NCI-H1436 treated with DMSO at 0.1 percent for 48 hours (cell line): ENCODE measurements at regions not wholly inside any gene's neighbourhood (a gene's known extent, or its start where the extent isn't known, plus 50 kb on each side); places are given as distances from the start of the nearest gene placed in this dataset.

Source experiments
- DNase-seq: peaks from one replicate; lab custom pipeline; 2025; lab: John Stamatoyannopoulos, UW

DNA sequence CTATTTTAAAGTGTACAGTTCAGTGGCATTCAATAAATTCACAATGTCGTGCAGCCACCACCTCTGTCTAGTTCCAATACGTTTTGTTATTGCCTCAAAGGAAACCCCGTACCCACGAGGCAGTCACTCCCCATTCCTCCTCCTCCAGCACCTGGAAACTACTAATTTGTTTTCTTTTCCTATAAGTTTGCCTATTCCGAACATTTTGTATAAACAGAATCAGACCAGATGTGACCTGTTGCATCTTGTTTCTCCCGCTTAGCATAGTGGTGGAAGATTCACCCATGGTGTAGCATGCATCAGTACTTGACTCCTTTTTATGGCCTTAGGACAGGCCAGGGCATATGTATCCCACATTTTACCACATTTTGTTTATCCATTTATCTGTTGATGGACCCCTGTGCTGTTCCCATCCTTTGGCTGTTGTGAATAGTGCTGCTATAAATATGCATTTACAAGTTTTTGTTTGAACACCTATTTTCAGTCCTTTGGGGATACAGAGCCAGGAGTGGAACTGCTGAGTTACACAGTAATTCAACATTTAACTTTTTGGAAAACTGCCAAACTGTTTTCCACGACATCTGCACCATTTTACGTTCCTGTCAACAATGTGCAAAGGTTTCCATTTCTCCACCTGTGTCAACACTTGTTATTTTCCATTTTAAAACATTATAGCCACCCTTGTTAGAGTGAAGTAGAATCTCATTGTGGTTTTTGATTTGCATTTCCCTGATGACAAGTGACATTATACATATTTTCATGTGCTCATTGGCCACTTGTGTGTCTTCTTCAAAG is 57.8 kb upstream of the STX18 start:
- DNase-seq, result peak; percentile 64

DNA sequence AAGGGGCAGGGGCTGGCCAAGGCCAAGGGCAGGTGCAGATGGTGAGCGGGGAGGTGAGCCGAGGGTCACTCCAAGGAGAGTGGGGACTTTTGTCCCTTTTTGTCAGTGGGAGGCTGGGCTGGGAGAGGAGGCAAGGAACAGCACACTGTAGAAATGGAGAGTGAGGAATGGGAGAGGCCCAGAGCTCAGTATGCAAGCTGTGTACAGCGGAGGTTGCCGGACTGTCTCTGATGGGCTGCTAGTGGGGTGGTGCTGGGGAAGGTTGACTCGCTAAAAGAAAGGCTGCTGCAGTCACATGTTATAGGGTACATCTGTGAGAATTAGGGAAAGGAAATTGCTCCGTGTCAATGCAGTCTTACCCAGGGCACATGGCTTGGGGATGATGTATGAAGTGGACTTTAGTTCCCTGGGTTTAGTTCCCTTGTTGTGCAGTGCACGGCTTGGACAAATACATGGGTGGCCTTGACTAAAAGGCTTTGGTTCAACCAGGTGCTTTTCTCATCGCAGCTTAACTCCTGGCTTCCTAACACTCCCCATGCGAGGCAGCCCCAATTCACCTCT is 57.1 kb upstream of the STX18 start:
- DNase-seq, result no peak

DNA sequence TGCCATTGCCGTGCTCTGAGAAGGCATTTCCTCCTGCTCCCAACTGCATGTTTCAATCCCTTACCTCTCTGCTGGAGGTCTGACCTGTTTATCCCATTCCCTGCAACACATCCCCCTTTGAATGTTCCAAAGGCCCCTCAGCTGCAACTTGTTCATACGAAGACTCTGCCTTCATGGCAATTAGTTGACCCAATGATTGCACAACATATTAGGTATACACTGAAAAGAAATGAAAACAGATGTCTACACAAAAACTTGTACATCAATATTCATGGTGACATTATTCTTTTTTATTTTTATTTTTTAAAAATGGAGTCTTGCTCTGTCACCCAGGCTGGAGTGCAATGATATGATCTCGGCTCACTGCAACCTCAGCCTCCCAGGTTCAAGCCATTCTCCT is 54.9 kb upstream of the STX18 start:
- no peak for DNase-seq

DNA sequence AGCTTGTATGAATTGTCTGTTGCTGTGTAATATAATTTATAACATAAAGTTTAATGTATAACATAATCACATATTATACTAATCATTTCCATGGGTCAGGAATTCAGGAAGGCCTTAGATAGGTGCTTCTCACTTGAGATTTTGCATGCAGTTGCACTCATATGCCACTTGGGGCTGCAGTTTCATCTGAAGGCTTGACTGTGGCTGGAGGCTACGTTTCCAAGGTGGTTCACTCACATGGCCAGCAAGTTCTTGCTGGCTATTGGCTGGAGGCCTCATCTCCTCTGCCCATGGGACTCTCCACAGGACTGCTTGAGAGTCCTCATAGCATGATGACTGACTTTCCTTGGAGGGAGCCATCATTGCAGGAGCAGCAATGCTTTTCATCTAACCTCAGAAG is 53.4 kb upstream of the STX18 start:
- no peak for DNase-seq

DNA sequence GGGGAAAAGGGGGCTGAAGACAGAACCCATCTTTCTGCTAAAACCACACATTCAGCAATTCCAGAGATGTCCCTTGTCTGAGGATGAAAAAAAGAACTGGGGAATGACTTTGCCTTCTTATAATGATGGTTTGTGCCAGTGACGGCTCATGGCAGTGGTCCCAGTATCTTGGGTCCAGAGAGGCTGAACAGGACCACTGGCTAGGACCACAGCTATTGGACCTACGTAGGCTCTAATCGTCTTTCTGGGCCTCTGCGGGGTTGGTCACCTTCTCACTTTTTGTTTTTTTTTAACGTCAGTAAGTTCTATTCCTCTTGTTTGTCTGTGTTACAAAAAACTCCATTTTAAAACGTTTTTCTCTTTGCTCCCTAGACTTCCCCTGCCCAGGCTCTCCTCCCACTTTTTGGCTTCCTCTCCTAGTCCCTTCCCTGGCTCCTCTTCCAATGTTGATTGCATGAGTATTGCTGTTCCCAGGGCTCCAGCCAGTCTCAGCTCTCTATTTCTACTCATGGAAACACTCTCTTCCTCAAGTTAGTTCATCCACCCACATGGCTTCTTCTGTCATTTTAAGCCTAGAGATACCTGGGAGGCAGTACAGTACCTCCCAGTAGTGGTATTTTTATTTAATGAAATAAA is 52.6 kb upstream of the STX18 start:
- no peak for DNase-seq

DNA sequence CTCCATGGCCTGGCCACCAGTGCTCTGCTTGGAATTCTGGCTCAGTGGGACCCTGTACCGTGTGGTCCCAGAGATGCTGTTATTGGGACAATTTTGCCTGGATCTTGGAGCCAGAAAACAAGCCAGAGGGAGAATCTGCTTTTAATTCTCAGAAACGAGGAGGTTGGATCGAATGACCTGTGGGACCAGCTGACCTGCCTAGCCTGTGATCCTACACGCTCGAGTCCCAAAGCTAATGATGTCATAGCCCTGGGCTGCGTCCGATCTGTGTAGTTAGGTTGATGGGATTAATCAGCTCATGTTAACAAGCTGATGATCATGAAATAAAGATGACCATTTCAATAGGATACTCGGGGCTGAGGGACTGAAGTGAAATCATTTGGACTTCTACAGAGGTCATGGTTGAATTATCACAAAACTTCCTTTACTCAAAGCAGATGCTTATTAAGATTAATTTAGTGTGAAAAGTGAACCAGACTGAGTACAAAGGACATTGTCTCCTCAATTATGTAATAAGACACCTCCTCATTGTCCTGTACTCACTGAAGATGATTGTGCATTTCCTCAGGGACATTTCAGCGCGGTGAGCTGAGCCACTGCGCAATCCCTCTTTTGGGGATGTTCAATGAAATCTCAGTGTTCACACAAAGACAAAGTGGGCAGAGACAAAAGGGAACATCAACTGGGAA is 51.9 kb upstream of the STX18 start:
- no peak for DNase-seq

DNA sequence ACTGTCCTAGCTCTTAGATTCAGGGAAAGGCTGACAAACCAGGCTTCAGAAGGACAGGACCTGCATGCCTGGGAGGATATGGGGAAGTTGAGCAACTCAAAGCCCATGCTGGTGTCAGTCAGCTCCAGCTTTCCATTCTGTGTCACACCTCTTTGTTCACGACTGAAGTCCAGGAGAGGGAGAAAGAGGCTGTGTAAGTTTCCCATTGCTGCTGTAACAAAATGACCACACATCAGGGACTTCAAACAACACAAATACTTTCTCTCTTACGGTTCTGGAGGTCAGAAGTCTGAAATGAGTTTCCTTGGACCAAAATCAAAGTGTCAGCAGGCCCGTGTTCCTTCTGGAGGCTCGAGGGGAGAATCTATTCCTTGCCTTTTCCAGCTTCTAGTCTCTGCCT is 50.6 kb upstream of the STX18 start:
- DNase-seq, result no peak
